ENCODE measurements at regions not wholly inside any gene's neighbourhood (a gene's known extent, or its start where the extent isn't known, plus 50 kb on each side); places are given as distances from the start of the nearest gene placed in this dataset.

DNA sequence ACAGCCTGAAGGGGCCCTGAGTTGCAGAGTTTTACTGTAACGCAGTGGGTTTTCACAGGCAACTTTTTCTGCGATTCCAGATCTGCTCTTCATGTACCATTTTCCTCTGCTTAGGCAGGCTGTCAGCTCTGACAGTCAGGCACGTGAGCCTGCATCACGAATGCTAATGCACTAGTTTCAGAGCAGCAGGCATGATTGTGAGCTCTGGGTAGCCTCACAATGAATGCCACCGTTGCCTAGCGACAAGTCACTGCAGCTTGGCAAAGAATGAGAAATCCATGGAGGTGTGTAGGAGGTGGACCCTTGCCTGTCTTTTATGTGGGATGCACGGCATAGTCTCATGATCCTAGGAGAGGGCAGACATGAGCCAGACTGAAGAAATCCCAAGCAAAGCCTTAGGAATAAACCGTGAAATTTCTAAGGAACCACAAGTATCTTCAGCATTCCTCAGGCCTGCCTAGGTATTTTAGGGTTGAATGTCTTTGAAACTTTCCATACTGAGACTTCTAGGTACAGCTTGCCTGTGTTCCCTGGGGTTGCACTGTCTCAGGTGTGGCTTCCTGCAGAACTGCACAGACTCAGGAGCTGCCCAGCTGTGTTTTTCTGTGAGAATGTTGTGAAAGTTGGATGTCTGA lies 774.7 kb upstream of the TSPY4 start:
- DNase-seq (ENCODE audit: low read depth) = no peak

DNA sequence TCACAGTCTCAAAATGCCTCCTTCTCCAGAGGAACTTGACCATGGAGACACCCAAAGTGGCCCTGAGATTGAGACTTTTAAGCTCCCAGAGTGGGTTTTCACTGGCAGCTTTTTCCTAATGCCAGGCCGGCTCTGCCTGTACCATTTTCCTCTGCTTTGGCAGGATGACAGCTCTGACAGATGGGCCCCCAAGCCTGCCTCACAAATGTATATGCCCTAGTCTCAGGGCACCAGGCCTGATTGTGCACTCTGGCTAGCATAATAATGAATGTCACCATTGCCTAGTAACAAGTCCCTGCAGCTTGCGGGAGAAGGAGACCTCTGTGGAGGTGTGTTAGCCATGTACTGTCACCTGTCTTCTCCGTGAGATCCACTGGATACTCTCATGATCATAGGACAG lies 772.8 kb upstream of the TSPY4 start:
- no peak for DNase-seq (ENCODE audit: low read depth)

DNA sequence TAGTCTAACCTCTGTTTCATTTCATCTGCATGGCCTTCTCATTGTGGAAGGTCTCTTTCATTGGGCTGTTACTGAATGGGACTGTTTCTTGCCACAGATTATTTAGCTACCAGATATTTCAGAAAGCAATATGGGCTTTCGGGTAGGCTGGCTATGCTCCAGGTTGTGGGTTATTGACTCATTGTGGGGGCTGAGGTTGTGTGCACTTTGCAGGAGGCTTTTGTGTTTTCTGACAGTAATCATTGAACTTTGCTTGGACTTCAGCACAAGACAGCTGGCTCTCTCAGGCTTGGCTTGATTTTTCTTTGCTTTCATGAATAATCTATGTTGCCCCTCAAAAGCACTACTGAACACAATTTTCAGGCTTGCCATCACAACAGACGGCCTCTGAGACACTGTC lies 771.1 kb upstream of the TSPY4 start:
- no peak for DNase-seq (ENCODE audit: low read depth)

DNA sequence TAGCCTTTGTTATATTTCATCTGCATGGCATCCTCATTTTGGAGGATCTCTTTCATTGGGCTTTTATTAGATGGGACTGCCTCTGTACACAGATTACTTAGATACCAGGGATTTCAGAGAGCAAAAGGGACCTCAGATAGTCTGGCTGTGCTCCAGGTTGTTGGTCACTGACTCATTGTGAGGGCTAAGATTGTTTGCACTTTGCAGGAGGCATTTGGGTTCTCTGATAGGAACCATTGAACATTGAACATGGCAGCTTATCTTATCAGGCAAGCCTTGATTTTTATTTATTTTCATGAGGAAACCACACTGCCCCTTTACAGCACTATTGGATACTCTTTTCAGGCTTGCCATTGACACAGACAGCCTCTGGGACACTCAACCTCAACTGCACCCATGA lies 766.9 kb upstream of the TSPY4 start:
- no peak for DNase-seq (ENCODE audit: low read depth)

DNA sequence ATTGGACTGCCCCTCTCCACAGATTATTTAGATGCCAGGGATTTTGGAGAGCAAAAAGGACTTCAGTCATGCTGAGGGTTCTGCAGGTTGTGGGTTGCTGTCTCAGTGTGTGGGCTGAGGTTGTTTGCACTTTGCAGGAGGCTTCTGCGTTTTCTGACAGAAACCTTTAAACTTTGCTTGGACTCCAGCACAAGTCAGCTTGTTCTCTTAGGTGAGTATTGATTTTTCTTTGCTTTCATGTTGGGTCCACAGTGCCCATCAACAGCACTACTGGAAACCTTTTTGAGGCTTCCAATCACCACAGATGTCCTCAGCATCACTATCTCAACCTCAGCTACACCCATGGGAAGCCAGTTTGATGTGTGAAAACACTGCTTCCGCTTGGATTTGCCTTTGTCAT lies 764.3 kb upstream of the TSPY4 start:
- DNase-seq (ENCODE audit: low read depth) = no peak

DNA sequence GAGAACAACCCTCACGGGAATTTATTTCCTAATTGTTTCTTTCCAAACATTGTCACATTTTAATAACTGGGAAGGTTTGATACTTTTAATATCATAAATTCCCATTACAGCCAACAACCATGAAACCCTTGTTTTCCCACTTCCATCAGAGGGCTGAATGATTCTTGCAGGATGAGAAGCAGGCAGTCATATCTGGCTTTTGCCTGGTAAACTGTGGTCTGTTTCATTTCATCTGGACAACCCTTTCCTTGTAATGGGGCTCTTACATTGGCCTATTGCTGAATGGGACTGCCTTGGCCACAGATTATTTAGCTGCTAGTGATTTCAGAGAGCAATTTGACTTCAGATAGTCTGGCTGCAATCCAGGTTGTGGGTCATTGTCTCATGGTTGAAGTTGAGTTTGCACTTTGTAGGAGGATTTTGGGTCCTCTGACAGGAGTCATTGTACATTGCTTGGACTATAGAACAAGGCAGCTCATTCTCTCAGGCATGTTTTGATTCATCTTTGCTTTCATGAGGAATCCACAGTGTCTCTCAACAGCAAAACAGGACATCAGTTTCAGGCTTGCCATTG lies 754.9 kb upstream of the TSPY4 start:
- no peak for DNase-seq (ENCODE audit: low read depth)

DNA sequence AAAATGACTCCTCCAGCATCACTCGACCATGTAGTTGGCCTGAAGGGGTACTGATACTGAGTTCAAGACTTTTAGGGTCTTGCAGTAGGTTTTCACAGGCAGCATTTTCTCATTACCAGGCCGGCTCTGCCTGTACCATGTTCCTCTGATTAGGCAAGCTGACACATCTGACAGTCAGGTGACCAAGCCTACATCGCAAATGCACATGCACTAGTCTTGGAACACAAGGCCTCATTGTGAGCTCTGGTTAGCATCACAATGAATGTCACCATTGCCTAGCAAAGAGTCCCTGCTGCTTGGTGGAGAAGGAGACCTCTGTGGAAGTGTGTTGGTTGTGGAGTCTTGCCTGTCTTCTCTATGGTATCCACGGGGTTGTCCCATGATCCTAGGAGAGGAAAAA lies 754.1 kb upstream of the TSPY4 start:
- no peak for DNase-seq (ENCODE audit: low read depth)

DNA sequence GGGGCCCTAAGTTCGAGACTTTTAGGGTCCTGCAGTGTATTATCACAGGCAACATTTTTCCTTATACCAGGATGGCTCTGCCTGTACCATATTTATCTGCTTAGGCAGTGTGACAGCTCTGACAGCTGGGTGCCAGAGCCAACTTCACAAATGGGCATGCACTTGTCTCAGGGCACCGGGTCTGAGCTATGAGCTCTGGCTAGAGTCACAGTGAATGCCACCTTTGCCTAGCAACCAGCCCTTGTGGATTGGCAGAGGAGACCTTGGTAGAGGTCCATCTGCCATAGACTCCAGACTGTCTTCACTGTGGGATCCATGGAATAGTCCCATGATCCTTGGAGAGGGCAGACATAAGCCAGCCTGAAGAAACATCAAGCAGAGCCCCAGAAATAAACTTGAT lies 746.6 kb upstream of the TSPY4 start:
- no peak for DNase-seq (ENCODE audit: low read depth)

DNA sequence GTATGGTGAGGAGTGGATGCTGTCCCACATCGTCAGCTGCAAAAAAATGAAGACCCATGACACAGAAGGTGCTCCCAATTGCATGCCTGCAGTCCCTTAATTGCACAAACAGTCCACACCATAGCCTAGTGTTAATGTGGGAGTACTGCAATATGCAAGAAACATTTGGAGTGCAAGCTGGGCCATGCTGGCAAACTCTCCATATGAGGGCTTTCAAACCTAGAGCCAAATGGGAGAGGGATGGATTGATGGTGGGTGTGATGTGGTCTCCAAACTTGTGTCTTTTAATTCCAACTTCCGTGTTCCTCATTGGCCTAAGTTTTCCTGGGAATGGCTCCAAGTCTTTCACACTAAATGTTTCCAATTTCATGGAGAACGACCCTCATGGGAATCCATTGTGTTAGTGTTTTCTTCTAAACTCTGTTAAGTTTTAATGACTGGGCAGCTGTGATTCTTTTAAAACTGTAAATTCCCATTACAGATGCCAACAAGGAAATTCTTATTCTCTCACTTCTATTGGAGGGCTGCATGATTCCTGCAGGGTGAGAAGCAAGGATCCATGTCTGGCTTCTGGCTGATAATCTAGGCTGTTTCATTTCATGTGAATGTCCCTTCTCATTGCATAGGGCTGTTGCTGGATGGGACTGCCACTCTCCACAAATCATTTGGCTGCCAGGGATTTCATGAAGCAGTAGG lies 745.3 kb upstream of the TSPY4 start:
- DNase-seq (ENCODE audit: low read depth) = no peak

DNA sequence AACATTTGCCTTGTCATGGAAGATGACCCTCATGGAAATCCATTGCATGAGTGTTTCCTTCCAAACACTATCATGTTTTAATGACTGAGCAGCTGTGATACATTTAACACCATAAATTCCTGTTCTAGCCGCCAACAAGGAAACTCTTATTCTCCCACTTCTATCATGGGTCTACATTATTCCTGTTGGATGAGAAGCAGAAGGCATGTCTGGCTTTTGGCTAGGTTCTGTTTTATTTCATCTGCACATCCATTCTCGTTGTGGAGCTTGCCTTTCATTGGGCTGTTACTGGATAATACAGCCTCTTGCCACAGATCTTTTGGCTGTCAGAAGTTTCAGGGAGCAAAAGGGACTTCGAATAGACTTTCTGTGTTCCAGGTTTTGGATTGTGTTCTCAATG lies 742.6 kb upstream of the TSPY4 start:
- no peak for DNase-seq (ENCODE audit: low read depth)

DNA sequence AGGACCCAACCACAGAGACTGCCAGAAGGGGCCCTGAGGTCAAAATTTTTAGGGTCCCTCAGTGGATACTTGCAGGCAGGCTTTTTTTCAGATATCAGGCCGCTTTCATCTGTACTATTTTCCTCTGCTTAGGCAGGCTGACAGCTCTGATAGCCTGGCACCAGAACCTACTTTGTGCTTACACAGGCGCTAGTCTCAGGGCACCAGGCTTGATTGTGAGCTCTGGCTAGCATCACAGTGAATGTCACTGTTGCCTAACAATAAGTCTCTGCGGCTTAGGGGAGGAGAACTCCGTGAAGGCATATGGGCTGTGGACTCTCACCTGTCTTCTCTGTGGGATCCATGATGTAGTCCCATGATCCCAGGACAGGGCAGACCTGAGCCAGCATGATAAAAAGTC lies 738.1 kb upstream of the TSPY4 start:
- no peak for DNase-seq (ENCODE audit: low read depth)

DNA sequence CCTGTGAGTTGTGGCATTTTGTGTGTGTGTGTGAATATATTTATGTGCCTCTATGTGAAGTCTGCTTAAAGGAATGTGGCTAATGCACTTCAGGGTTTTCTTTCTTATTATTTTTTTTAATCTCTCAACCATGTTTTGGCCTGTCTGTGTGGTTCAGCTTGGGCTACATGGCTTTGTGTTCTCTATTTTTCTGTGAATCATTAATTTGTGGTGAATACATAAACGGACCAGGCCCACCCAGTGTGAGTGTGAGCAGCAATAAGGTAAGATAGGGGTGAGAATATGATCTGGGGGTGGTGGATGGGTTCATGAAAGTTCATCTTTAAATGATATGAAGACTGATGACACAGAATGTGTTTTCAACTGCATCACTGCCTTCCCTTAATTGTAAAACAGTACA lies 726.6 kb upstream of the TSPY4 start:
- no peak for DNase-seq (ENCODE audit: low read depth)

DNA sequence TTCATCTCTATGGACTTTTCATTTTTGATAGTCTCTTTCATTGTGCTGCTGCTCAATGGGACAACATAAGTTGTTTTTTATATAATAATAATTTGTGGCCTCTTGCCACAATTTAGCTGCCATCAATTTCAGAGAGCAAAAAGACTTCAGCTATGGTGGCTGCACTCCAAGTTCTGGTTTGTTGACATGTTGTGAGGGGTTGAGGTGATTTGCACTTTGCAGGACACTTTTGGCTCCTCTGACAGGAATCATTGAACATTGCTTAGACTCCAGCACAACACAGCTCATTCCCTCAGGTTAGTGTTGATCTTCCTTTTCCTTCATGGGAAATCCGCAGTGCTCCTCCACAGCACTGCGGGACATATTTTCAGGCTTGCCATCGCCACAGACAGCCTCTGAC lies 725.4 kb upstream of the TSPY4 start:
- DNase-seq (ENCODE audit: low read depth) = no peak

DNA sequence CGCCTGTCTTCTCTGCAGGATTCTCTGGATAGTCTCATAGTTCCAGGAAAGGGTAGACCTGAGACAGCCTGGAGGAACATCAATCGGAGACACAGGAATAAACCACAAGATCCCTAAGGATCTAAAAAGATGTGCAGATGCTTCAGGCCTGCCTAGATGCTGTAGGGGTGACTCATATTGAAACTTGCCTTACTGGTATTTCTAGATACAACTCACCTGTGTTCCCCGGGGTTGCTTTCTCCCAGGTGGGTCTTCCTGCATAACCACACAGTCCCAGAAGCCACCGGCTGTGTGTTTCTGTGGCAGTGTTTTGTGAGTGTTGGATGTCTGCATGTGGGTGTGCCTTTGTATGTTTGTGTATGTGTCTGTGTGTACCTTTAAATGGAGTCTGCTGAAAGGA lies 719.0 kb upstream of the TSPY4 start:
- DNase-seq (ENCODE audit: low read depth) = no peak

DNA sequence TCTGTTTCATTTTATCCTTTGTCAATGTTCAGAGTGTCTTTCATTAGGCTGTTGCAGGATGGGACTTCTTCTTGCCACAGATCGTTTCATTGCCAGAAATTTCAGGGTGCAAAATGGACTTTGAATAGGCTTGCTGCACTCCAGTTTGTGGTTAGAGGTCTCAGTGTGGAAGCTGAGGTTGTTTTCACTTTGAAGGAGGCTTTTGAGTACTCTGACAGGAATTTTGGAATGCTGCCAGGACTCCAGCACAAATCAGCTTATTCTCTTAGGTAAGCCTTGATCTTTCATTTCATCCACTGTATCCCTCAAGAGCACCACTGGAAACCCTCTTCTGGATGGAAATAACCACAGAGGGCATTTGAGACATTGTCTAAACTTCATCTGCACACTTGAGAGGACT lies 715.1 kb upstream of the TSPY4 start:
- no peak for DNase-seq (ENCODE audit: low read depth)

DNA sequence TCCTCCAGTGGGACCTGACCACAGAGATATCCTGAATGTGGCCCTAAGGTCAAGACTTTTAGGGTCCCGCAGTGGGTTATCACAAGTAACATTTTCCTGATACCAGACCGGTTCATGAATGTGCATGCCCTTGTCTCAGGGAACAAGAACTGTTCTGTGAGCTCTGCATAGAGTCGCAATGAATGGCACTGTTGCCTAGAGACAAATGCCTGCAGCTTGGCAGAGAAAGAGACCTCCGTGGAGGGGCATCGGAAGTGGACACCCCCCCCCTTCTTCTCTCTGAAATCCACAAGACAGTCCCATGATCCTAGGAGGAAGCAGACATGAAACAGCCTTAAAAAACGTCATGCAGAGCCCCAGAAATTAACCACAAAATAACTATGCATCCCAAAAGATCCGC lies 714.4 kb upstream of the TSPY4 start:
- DNase-seq (ENCODE audit: low read depth) = no peak

DNA sequence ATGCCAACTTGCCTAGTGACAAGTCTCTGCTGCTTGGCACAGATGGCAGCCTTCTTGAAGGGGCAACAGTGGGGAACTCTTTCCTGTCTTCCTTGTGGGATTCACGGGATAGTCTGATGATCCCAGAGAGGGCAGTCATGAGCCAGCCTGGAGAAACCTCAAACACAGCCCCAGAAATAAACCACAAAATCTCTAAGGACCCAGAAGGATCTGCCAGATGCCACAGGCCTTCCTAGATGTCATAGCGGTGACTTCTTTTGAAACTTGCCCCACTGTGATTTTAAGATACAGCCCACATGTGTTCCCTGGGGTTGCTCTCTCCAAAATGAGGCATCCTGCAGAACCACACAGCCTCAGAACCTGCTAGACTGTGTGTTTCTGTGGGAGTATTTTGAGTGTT lies 707.6 kb upstream of the TSPY4 start:
- DNase-seq (ENCODE audit: low read depth) = no peak

DNA sequence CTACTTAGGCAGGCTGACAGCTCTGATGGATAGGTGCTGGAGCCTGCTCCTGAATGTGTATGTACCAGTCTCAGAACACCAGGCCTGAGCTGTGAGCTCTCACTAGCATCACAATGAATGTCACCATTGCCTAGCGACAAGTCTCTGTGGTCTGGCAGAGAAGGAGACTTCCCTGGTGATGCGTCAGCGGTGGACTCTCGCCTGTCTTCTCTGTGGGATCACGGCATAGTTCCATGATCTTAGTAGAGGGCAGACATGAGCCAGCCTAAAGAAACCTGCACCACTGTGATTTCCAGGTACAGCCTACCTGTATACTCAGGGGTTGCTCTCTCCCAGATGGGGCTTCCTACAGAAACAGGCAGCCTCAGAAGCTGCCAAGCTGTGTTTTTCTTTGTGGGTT lies 699.2 kb upstream of the TSPY4 start:
- no peak for DNase-seq (ENCODE audit: low read depth)

DNA sequence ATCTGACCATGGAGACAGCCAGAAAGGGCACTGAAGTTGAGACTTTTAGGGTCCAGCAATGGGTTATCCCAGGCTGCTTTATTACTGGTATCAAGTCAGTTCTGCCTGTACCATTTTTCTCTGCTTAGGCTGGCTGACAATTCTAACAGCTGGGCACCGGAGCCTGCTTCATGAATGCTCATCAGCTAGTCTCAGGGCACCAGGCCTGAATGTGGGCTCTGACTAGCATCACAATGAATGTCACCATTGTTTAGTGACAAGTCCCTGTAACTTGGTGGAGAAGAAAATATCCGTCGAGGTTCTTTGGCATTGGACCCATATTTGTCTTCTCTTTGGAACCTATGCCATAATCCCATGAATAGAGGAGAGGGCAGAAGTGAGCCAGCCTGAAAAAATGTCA lies 692.3 kb upstream of the TSPY4 start:
- no peak for DNase-seq (ENCODE audit: low read depth)

DNA sequence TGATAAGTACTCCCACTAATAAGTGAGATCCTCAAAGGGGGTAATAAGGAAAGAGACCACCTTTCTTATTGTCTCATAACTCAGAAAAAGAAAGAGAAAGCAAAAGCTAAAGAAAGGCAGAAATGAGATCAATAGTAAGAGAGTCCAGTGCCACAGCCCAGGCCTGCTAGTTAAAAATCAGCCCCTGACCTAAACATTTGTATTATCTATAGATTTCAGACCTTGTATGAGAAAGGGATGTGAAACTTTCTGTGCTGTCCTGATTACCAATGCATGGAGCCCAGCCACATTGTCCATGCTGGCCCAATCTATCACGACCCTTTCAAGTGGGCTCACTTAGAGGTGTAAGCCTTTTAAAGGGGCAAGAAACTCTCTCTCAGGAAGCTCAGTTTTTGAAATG lies 684.8 kb upstream of the TSPY4 start:
- no peak for DNase-seq (ENCODE audit: low read depth)

DNA sequence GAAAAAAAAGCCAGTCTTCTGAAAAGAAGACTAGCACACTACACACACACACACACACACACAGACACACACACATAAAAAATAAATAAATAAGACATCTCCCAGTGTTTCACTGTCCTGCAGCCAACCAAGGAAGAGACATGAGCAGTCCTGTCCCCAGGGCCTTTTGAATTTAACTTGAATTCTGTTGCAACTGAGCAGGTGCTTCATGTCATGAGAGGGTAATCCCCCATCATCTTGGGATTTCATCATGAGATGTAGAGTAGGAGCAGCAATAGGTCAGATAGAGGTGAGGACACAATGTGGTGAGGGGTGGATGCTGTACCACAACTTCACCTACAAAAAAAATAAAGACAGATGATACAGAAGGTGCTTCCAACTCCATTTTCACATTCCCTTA lies 682.2 kb upstream of the TSPY4 start:
- DNase-seq (ENCODE audit: low read depth) = no peak

DNA sequence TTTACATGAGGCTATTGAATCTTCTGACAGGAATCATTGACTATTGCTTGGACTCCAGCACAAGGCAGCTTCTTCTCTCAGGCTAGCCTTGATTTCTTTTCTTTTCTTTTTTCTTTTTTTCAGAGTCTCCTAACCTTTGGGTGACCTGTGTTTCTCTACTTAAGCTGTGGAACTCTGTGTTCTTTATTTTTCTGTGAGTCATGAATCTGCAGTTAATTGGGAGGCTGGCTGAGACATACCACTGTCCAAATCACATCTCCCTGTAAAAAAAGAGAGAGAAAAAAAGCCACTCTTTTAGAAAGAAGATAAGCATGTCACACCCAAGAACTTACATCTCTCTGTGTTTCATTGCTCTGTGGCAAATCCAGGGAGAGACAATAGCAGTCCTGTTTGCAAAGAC lies 681.2 kb upstream of the TSPY4 start:
- no peak for DNase-seq (ENCODE audit: low read depth)

DNA sequence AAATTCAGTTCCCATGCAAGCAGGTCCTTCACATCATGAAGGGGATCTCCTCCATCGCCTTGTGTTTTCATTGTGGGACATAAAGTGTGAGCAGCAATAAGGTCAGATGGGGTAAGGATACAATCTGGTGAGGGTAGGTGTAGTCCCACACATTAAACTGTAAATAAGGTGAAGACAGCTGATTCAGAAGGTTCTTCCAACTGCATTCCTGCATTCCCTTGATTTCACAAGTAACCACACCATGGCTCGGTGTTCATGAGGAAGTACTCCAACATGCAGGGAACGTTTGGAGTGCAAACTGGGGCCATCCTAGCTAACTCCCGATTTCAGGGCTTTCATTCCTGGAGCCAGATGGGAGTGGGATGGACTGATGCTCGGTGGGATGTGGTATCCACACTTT lies 680.7 kb upstream of the TSPY4 start:
- DNase-seq (ENCODE audit: low read depth) = no peak

DNA sequence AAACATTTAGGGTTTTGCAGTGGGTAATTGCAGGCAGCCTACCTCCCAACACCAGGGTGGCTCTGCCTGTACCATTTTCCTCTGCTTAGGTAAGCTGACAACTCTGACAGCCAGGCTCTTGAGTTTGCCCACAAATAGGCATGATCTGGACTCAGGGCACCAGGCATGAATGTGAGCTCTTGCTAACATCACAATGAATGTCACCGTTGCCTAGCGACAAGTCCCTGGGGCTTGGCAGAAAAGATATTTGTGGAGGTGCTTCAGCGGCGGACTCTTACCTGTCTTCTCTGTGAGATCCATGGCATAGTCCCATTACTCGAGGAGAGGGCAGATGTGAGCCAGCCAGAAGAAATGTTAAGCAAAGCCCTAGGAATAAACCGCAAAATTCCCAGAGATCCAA lies 677.5 kb upstream of the TSPY4 start:
- no peak for DNase-seq (ENCODE audit: low read depth)
